A673 (cell line): ENCODE measurements at regions not wholly inside any gene's neighbourhood (a gene's known extent, or its start where the extent isn't known, plus 50 kb on each side); places are given as distances from the start of the nearest gene placed in this dataset.

Experiments used
- BruUV-seq: library from RNA; stranded (reverse); fragments of 400-500 nt; replicated peaks from 2 replicates; lab custom pipeline; 2021; lab: Mats Ljungman, UMichigan
- CTCF ChIA-PET: fragments of 300-600 bp; sonication (Branson Sonifier 250); formaldehyde crosslinking; loops from one replicate; lab custom pipeline; 2022; ENCODE audit warnings: antibody characterized with exemption; lab: Charles Lee
- POLR2A ChIA-PET: fragments of 300-600 bp; sonication (Branson Sonifier 250); formaldehyde crosslinking; loops from one replicate; lab custom pipeline; 2022; ENCODE audit warnings: antibody characterized with exemption; ENCODE audit not compliant: low non-redundant PET; lab: Charles Lee
- DNase-seq: peaks from one replicate; pipeline ENCODE4 v3.0.0-alpha.2; 2015; ENCODE audit warnings: low spot score
- H3K27ac ChIP-seq: fragments of 200-600 bp; sonication (generic); 2 replicates; pipeline ENCODE4 v1.5.1; 2016; ENCODE audit warnings: mixed run types, low read depth, mild to moderate bottlenecking, mixed read lengths, antibody characterized with exemption, low read length; ENCODE audit not compliant: poor library complexity, severe bottlenecking
- H3K27me3 ChIP-seq: fragments of 200-600 bp; sonication (generic); replicated peaks from 2 replicates; pipeline ENCODE4 v1.6.1; 2017; ENCODE audit warnings: mixed run types, low read depth, mild to moderate bottlenecking, mixed read lengths, antibody characterized with exemption, low read length; ENCODE audit not compliant: insufficient read depth, poor library complexity
- H3K36me3 ChIP-seq: fragments of 200-600 bp; sonication (generic); 2 replicates; pipeline ENCODE4 v1.6.1; 2016; ENCODE audit warnings: mixed run types, mild to moderate bottlenecking, mixed read lengths, antibody characterized with exemption, low read length; ENCODE audit not compliant: insufficient read depth, poor library complexity, severe bottlenecking
- H3K4me1 ChIP-seq: fragments of 200-600 bp; sonication (generic); 2 replicates; pipeline ENCODE4 v1.6.1; 2017; ENCODE audit warnings: mixed run types, mild to moderate bottlenecking, mixed read lengths, antibody characterized with exemption, low read length; ENCODE audit not compliant: insufficient read depth, poor library complexity, severe bottlenecking
- H3K4me3 ChIP-seq: fragments of 200-600 bp; sonication (generic); 2 replicates; pipeline ENCODE4 v1.5.1; 2016; ENCODE audit warnings: low read depth, mixed run types, mild to moderate bottlenecking, mixed read lengths, low read length; ENCODE audit not compliant: poor library complexity, severe bottlenecking
- H3K9me3 ChIP-seq: fragments of 200-600 bp; sonication (generic); 2 replicates; pipeline ENCODE4 v1.6.1; 2016; ENCODE audit warnings: mixed run types, low read depth, mild to moderate bottlenecking, mixed read lengths, antibody characterized with exemption, low read length; ENCODE audit not compliant: poor library complexity, severe bottlenecking
- CTCF ChIP-seq: fragments of 300-800, 200-600 bp; sonication (generic); conservative IDR thresholded peaks from 2 replicates; pipeline ENCODE4 v1.5.1; 2017; ENCODE audit warnings: low read depth, mild to moderate bottlenecking, antibody characterized with exemption, low read length, moderate library complexity, mixed read lengths
- EZH2 ChIP-seq: fragments of 200-600 bp; sonication (generic); IDR thresholded peaks from 2 replicates; pipeline ENCODE4 v1.6.1; 2017; ENCODE audit warnings: borderline replicate concordance, low read depth, mild to moderate bottlenecking, mixed read lengths, antibody characterized with exemption, low read length; ENCODE audit not compliant: poor library complexity, severe bottlenecking
- intact Hi-C: fragments of 100-400 bp; cut with micrococcal nuclease; formaldehyde crosslinking; loops from one replicate; pipeline ENCODE4 v1.10.0; 2022; ENCODE audit not compliant: unreplicated experiment

- Histone ChIP-seq H3K4me3 (no peak overlapping the region), H3K9me3 (no peaks in the 10 kb centered on the region), H3K36me3 (no peaks in the 10 kb centered on the region), H3K27ac (no peak overlapping the region), H3K4me1 (no peaks in the 10 kb centered on the region), H3K27me3 (no peaks in the 10 kb centered on the region)
- no TSS peak for BruUV-seq
- POLR2A ChIA-PET, result no interaction called here
- intact Hi-C loops, result no loop called here
- DNase-seq, result no peak
- CTCF ChIA-PET, result no interaction called here
- no peak for TF ChIP-seq EZH2
- no peak for TF ChIP-seq CTCF
Observed at GRCh38 chr4:64584125-64584524, 174.9 kb upstream of the TECRL start.

- H3K36me3 ChIP-seq, result no peaks in the 10 kb centered on the region
- no peaks in the 10 kb centered on the region for H3K27me3 ChIP-seq
- no peaks in the 10 kb centered on the region for H3K4me1 ChIP-seq
- intact Hi-C loops, result no loop called here
- no peak for DNase-seq
- no peak overlapping the region for H3K27ac ChIP-seq
- H3K4me3 ChIP-seq, result no peak overlapping the region
- TF ChIP-seq CTCF, result no peak
- no peak for TF ChIP-seq EZH2
- no peaks in the 10 kb centered on the region for H3K9me3 ChIP-seq
- CTCF ChIA-PET, result no interaction called here
- no TSS peak for BruUV-seq
- POLR2A ChIA-PET, result no interaction called here
Observed at GRCh38 chr4:64582492-64582891, 173.2 kb upstream of the TECRL start.

- H3K27me3 ChIP-seq, result no peaks in the 10 kb centered on the region
- H3K4me3 ChIP-seq, result no peak overlapping the region
- ChIA-PET POLR2A (no interaction called here), CTCF (no interaction called here)
- no peaks in the 10 kb centered on the region for H3K4me1 ChIP-seq
- intact Hi-C loops, result no loop called here
- TF ChIP-seq CTCF (no peak), EZH2 (no peak)
- DNase-seq, result no peak
- H3K36me3 ChIP-seq, result no peaks in the 10 kb centered on the region
- H3K27ac ChIP-seq, result no peak overlapping the region
- no TSS peak for BruUV-seq
- H3K9me3 ChIP-seq, result no peaks in the 10 kb centered on the region
Observed at GRCh38 chr4:64581422-64581821, 172.2 kb upstream of the TECRL start.
